Calu3 (cell line): ENCODE measurements at regions not wholly inside any gene's neighbourhood (a gene's known extent, or its start where the extent isn't known, plus 50 kb on each side); places are given as distances from the start of the nearest gene placed in this dataset.

Experiments used
- BruUV-seq: library from RNA; stranded (reverse); fragments of 400-500 nt; replicated peaks from 2 replicates; lab custom pipeline; 2021; lab: Mats Ljungman, UMichigan
- CTCF ChIA-PET: fragments of 300-600 bp; sonication (Branson Sonifier 250); formaldehyde crosslinking; loops from one replicate; lab custom pipeline; 2022; ENCODE audit warnings: antibody characterized with exemption; lab: Charles Lee
- DNase-seq: peaks from one replicate; pipeline ENCODE4 v3.0.0; 2022
- H3K27ac Mint-ChIP-seq: one replicate; pipeline ENCODE4 v1.8.0; 2022; ENCODE audit warnings: mixed read lengths; ENCODE audit not compliant: unreplicated experiment
- H3K27me3 Mint-ChIP-seq: one replicate; pipeline ENCODE4 v1.8.0; 2022; ENCODE audit warnings: mixed read lengths; ENCODE audit not compliant: unreplicated experiment
- H3K36me3 Mint-ChIP-seq: one replicate; pipeline ENCODE4 v1.8.0; 2022; ENCODE audit warnings: mild to moderate bottlenecking, moderate library complexity, mixed read lengths; ENCODE audit not compliant: insufficient read depth, unreplicated experiment
- H3K4me1 Mint-ChIP-seq: one replicate; pipeline ENCODE4 v1.8.0; 2022; ENCODE audit warnings: mild to moderate bottlenecking, low read depth, mixed read lengths; ENCODE audit not compliant: unreplicated experiment
- H3K4me3 Mint-ChIP-seq: one replicate; pipeline ENCODE4 v1.8.0; 2022; ENCODE audit warnings: mild to moderate bottlenecking, low read depth, moderate library complexity, mixed read lengths; ENCODE audit not compliant: unreplicated experiment
- H3K9me3 Mint-ChIP-seq: one replicate; pipeline ENCODE4 v1.8.0; 2022; ENCODE audit warnings: low read depth, mixed read lengths; ENCODE audit not compliant: unreplicated experiment
- intact Hi-C: fragments of 100-400 bp; cut with micrococcal nuclease; formaldehyde crosslinking; loops from one replicate; pipeline ENCODE4 v1.10.0; 2022; ENCODE audit not compliant: unreplicated experiment
- TF ChIP-seq, protein P1 (sequence below): fragments of 200-600 bp; IDR thresholded peaks from one replicate; pipeline ENCODE4 v1.8.0; 2022; ENCODE audit warnings: antibody characterized with exemption; ENCODE audit not compliant: unreplicated experiment

- TF ChIP-seq, protein P1, sequence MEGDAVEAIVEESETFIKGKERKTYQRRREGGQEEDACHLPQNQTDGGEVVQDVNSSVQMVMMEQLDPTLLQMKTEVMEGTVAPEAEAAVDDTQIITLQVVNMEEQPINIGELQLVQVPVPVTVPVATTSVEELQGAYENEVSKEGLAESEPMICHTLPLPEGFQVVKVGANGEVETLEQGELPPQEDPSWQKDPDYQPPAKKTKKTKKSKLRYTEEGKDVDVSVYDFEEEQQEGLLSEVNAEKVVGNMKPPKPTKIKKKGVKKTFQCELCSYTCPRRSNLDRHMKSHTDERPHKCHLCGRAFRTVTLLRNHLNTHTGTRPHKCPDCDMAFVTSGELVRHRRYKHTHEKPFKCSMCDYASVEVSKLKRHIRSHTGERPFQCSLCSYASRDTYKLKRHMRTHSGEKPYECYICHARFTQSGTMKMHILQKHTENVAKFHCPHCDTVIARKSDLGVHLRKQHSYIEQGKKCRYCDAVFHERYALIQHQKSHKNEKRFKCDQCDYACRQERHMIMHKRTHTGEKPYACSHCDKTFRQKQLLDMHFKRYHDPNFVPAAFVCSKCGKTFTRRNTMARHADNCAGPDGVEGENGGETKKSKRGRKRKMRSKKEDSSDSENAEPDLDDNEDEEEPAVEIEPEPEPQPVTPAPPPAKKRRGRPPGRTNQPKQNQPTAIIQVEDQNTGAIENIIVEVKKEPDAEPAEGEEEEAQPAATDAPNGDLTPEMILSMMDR, result no peak
- Mint-ChIP-seq H3K36me3 (no peaks in the 10 kb centered on the region), H3K9me3 (peaks cover 2% of the 10 kb centered on the region), H3K4me3 (no peak overlapping the region), H3K4me1 (no peaks in the 10 kb centered on the region), H3K27ac (no peak overlapping the region), H3K27me3 (no peaks in the 10 kb centered on the region)
- no peak for DNase-seq
- CTCF ChIA-PET, result no interaction called here
- intact Hi-C loops, result no loop called here
- BruUV-seq, result no TSS peak
Measured at GRCh38 chr3:63032881-63033280, 157.7 kb upstream of the CADPS start.

GRCh38 chr3:63034101-63034500 lies 158.9 kb upstream of the CADPS start:
- intact Hi-C loops, result no loop called here
- no TSS peak for BruUV-seq
- H3K4me3 Mint-ChIP-seq, result no peak overlapping the region
- TF ChIP-seq, protein P1, result no peak
- H3K36me3 Mint-ChIP-seq, result no peaks in the 10 kb centered on the region
- H3K27ac Mint-ChIP-seq, result no peak overlapping the region
- DNase-seq, result no peak
- H3K27me3 Mint-ChIP-seq, result no peaks in the 10 kb centered on the region
- H3K4me1 Mint-ChIP-seq, result no peaks in the 10 kb centered on the region
- CTCF ChIA-PET, result no interaction called here
- peaks cover 2% of the 10 kb centered on the region for H3K9me3 Mint-ChIP-seq

GRCh38 chr3:63037116-63037515 lies 161.9 kb upstream of the CADPS start:
- Mint-ChIP-seq H3K36me3 (no peaks in the 10 kb centered on the region), H3K27ac (no peak overlapping the region), H3K4me3 (no peak overlapping the region), H3K4me1 (no peaks in the 10 kb centered on the region), H3K9me3 (no peaks in the 10 kb centered on the region), H3K27me3 (no peaks in the 10 kb centered on the region)
- DNase-seq, result no peak
- CTCF ChIA-PET, result no interaction called here
- TF ChIP-seq, protein P1, result no peak
- intact Hi-C loops, result no loop called here
- BruUV-seq, result no TSS peak

GRCh38 chr3:63042833-63043232 lies 167.6 kb upstream of the CADPS start:
- peaks cover 5% of the 10 kb centered on the region for H3K9me3 Mint-ChIP-seq
- no TSS peak for BruUV-seq
- no peak for DNase-seq
- H3K27me3 Mint-ChIP-seq, result no peaks in the 10 kb centered on the region
- no peaks in the 10 kb centered on the region for H3K36me3 Mint-ChIP-seq
- H3K27ac Mint-ChIP-seq, result no peak overlapping the region
- H3K4me1 Mint-ChIP-seq, result peaks cover 33% of the 10 kb centered on the region
- TF ChIP-seq, protein P1, result no peak
- no peak overlapping the region for H3K4me3 Mint-ChIP-seq
- intact Hi-C loops, result no loop called here
- CTCF ChIA-PET, result no interaction called here
